SK-N-SH (cell line): ENCODE measurements at regions not wholly inside any gene's neighbourhood (a gene's known extent, or its start where the extent isn't known, plus 50 kb on each side); places are given as distances from the start of the nearest gene placed in this dataset.
A peak's percentile ranks its signal among the peaks of the same experiment; 100 is the strongest.

Source experiments
- EP300 ChIP-seq, 2 experiments: IDR thresholded peaks; 2 replicates each; pipeline versions ENCODE4 v1.4.0 to v1.6.1; 2012; ENCODE audit warnings: borderline replicate concordance in 1 of 2, low read depth in 1 of 2, low read length in 1 of 2
- FOXJ3 ChIP-seq: sonication (generic); formaldehyde crosslinking; IDR thresholded peaks from 2 replicates; pipeline ENCODE4 v1.5.1; 2020; ENCODE audit warnings: mild to moderate bottlenecking, missing genetic modification reagents
- FOXM1 ChIP-seq: IDR thresholded peaks from 2 replicates; pipeline ENCODE4 v1.4.0; 2012; ENCODE audit warnings: low read depth, mild to moderate bottlenecking
- NFIC ChIP-seq: IDR thresholded peaks from 2 replicates; pipeline ENCODE4 v1.4.0; 2012; ENCODE audit warnings: borderline replicate concordance
- RAD21 ChIP-seq: IDR thresholded peaks from 2 replicates; pipeline ENCODE4 v1.6.1; 2012; ENCODE audit warnings: mild to moderate bottlenecking, low read length
- RFX5 ChIP-seq: IDR thresholded peaks from 2 replicates; pipeline ENCODE4 v1.6.1; 2012; ENCODE audit warnings: mild to moderate bottlenecking, improper control_type of control experiment, low read length
- TAF1 ChIP-seq: IDR thresholded peaks from 2 replicates; pipeline ENCODE4 v1.6.1; 2012; ENCODE audit warnings: low read depth, mild to moderate bottlenecking, low read length, moderate library complexity, borderline replicate concordance
- TF ChIP-seq, protein P1 (sequence below): fragments of 200-600 bp; sonication (generic); IDR thresholded peaks from 2 replicates; pipeline ENCODE4 v1.6.1; 2017; ENCODE audit warnings: antibody characterized with exemption, mild to moderate bottlenecking, moderate library complexity

DNA sequence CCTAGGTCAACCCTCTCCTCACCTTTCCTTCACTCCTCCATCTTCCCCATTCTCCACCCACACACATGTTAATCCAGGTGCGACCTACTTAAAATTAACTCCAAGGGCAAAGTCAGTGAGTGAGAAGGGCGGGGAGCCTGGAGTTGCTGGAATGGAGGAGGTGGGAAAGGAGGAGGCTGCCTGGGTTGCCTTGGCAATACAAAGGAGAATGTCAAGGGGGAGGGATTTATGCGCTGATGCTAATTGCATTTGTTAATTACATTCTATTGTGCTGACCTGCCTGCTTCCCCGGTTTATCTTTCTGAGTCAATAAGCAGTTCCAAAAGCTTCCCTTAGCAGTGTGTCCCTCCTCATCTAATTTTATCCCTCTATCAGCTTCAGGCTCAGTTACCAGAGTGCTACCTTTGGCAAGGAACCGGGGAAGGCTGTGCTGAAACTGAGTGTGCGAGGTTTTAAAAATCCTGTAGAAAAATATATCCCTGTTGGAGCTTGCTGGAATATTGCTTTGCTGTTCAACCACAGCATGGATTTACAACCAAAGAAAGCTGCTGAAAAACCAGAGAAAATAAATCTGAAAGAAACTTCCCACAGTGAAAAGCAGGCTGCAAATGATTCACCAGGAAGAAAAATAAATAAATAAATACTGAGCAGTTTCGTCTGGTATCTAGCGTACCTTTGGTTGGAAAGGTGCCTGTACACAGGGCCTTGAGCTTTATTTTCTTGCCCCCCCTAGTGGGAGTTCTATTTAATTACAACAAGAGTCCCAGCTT is 113.2 kb upstream of the DGKB start:
- TF ChIP-seq RFX5 (no peak; the same call in 1 of the 2 replicates), EP300 (IDR thresholded peaks at IDR 0.05; ENCODE audit: borderline replicate concordance in 1 of 2, low read depth in 1 of 2, low read length in 1 of 2) (peak in 1 of 2 experiments; percentile 5; a peak in 1 of 4 replicates), RAD21 (peak; percentile 97), FOXJ3 (CRISPR knock-in tag) (no peak), NFIC (0 out of 2 replicates have a peak, but pooled peaks have one; percentile 9), TAF1 (0 out of 2 replicates have a peak, but pooled peaks have one; percentile 22), FOXM1 (no peak)
- TF ChIP-seq, protein P1, sequence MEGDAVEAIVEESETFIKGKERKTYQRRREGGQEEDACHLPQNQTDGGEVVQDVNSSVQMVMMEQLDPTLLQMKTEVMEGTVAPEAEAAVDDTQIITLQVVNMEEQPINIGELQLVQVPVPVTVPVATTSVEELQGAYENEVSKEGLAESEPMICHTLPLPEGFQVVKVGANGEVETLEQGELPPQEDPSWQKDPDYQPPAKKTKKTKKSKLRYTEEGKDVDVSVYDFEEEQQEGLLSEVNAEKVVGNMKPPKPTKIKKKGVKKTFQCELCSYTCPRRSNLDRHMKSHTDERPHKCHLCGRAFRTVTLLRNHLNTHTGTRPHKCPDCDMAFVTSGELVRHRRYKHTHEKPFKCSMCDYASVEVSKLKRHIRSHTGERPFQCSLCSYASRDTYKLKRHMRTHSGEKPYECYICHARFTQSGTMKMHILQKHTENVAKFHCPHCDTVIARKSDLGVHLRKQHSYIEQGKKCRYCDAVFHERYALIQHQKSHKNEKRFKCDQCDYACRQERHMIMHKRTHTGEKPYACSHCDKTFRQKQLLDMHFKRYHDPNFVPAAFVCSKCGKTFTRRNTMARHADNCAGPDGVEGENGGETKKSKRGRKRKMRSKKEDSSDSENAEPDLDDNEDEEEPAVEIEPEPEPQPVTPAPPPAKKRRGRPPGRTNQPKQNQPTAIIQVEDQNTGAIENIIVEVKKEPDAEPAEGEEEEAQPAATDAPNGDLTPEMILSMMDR, result peak; percentile 96
